HFFc6 (cell line): ENCODE measurements at regions not wholly inside any gene's neighbourhood (a gene's known extent, or its start where the extent isn't known, plus 50 kb on each side); places are given as distances from the start of the nearest gene placed in this dataset.

Source experiments
- DNase-seq: peaks from one replicate; pipeline ENCODE4 v3.0.0-alpha.2; 2018
- H3K27ac Mint-ChIP-seq: 2 replicates; pipeline ENCODE4 v1.8.0; 2020; ENCODE audit warnings: mild to moderate bottlenecking, mixed read lengths
- H3K27me3 Mint-ChIP-seq: 2 replicates; pipeline ENCODE4 v1.8.0; 2021; ENCODE audit warnings: mild to moderate bottlenecking, moderate library complexity, mixed read lengths; ENCODE audit not compliant: insufficient read depth
- H3K36me3 Mint-ChIP-seq: 2 replicates; pipeline ENCODE4 v1.8.0; 2021; ENCODE audit warnings: low read depth, mixed read lengths
- H3K4me1 Mint-ChIP-seq: 2 replicates; pipeline ENCODE4 v1.8.0; 2020; ENCODE audit warnings: low read depth, mixed read lengths
- H3K4me3 Mint-ChIP-seq: 2 replicates; pipeline ENCODE4 v1.8.0; 2020; ENCODE audit warnings: mild to moderate bottlenecking, moderate library complexity, mixed read lengths
- H3K9me3 Mint-ChIP-seq: 2 replicates; pipeline ENCODE4 v1.8.0; 2020; ENCODE audit warnings: mild to moderate bottlenecking, mixed read lengths
- CTCF ChIP-seq: fragments of 200-600 bp; sonication (generic); IDR thresholded peaks from 2 replicates; pipeline ENCODE4 v1.5.0; 2021; ENCODE audit warnings: antibody characterized with exemption, mild to moderate bottlenecking

- H3K4me1 Mint-ChIP-seq, result peaks cover 78% of the 10 kb centered on the region
- peak overlapping the region; percentile 38; the same call in 1 of the 2 replicates for H3K27ac Mint-ChIP-seq
- H3K4me3 Mint-ChIP-seq, result no peak overlapping the region
- DNase-seq, result no peak
- no peak for TF ChIP-seq CTCF
- H3K9me3 Mint-ChIP-seq, result no peaks in the 10 kb centered on the region
- H3K36me3 Mint-ChIP-seq, result no peaks in the 10 kb centered on the region
- H3K27me3 Mint-ChIP-seq, result peaks cover 1% of the 10 kb centered on the region
These were observed 67.0 kb upstream of the SIRPA start for GRCh38 chr20:1827974-1828785.

- peaks cover 80% of the 10 kb centered on the region for H3K4me1 Mint-ChIP-seq
- no peak overlapping the region; the same call in 1 of the 2 replicates for H3K27ac Mint-ChIP-seq
- no peak for TF ChIP-seq CTCF
- H3K27me3 Mint-ChIP-seq, result peaks cover 1% of the 10 kb centered on the region
- peaks cover 3% of the 10 kb centered on the region; the same call in 1 of the 2 replicates for H3K9me3 Mint-ChIP-seq
- H3K36me3 Mint-ChIP-seq, result no peaks in the 10 kb centered on the region
- DNase-seq, result no peak
- no peak overlapping the region for H3K4me3 Mint-ChIP-seq
These were observed 67.7 kb upstream of the SIRPA start for GRCh38 chr20:1827510-1827973.

- peak overlapping the region; percentile 23; the same call in 1 of the 2 replicates for H3K27ac Mint-ChIP-seq
- peaks cover 7% of the 10 kb centered on the region; the same call in 1 of the 2 replicates for H3K9me3 Mint-ChIP-seq
- H3K4me1 Mint-ChIP-seq, result peaks cover 77% of the 10 kb centered on the region
- no peak for DNase-seq
- H3K27me3 Mint-ChIP-seq, result no peaks in the 10 kb centered on the region; the same call in 1 of the 2 replicates
- H3K36me3 Mint-ChIP-seq, result no peaks in the 10 kb centered on the region
- TF ChIP-seq CTCF, result no peak
- H3K4me3 Mint-ChIP-seq, result no peak overlapping the region
These were observed 69.2 kb upstream of the SIRPA start for GRCh38 chr20:1825938-1826445.

- no peak for TF ChIP-seq CTCF
- H3K27me3 Mint-ChIP-seq, result no peaks in the 10 kb centered on the region; the same call in 1 of the 2 replicates
- peaks cover 7% of the 10 kb centered on the region; the same call in 1 of the 2 replicates for H3K9me3 Mint-ChIP-seq
- H3K4me3 Mint-ChIP-seq, result no peak overlapping the region
- H3K27ac Mint-ChIP-seq, result peak overlapping the region; percentile 23; the same call in 1 of the 2 replicates
- H3K4me1 Mint-ChIP-seq, result peaks cover 77% of the 10 kb centered on the region
- no peaks in the 10 kb centered on the region for H3K36me3 Mint-ChIP-seq
- peak; percentile 53 for DNase-seq
These were observed 69.7 kb upstream of the SIRPA start for GRCh38 chr20:1825507-1825906.

- peak overlapping the region; percentile 37; the same call in 1 of the 2 replicates for H3K27ac Mint-ChIP-seq
- H3K4me1 Mint-ChIP-seq, result peaks cover 77% of the 10 kb centered on the region
These were observed 70.4 kb upstream of the SIRPA start for GRCh38 chr20:1824834-1825233.

More at GRCh38 chr20:1824834-1825233, 70.4 kb upstream of the SIRPA start:
- no peak for TF ChIP-seq CTCF
- no peaks in the 10 kb centered on the region for H3K36me3 Mint-ChIP-seq
- H3K4me3 Mint-ChIP-seq, result no peak overlapping the region
- no peaks in the 10 kb centered on the region; the same call in 1 of the 2 replicates for H3K27me3 Mint-ChIP-seq
- H3K9me3 Mint-ChIP-seq, result peaks cover 7% of the 10 kb centered on the region; the same call in 1 of the 2 replicates
- no peak for DNase-seq
